Astrocyte of the spinal cord (primary cell): ENCODE measurements at regions not wholly inside any gene's neighbourhood (a gene's known extent, or its start where the extent isn't known, plus 50 kb on each side); places are given as distances from the start of the nearest gene placed in this dataset.
"Not testable (repeated sequence)": the region's sequence is repeated elsewhere in the genome, so short reads cannot be mapped to it uniquely, and the experiment has no call there.

Source experiments
- DNase-seq: peaks from one replicate; pipeline ENCODE4 v3.0.0; 2011; ENCODE audit warnings: low read depth, low spot score
- H3K4me3 ChIP-seq: 2 replicates; pipeline ENCODE4 v1.5.1; 2011; ENCODE audit warnings: low read depth, mild to moderate bottlenecking, low read length, moderate library complexity
- in situ Hi-C: cut with HindIII; loops from 2 replicates; pipeline ENCODE4 v1.10.0; 2017; ENCODE audit warnings: low sequenced_read_pairs
- TF ChIP-seq, protein P1 (sequence below): IDR thresholded peaks from 2 replicates; pipeline ENCODE4 v1.5.1; 2012; ENCODE audit warnings: low read depth, mild to moderate bottlenecking, low read length, inconsistent platforms

DNA sequence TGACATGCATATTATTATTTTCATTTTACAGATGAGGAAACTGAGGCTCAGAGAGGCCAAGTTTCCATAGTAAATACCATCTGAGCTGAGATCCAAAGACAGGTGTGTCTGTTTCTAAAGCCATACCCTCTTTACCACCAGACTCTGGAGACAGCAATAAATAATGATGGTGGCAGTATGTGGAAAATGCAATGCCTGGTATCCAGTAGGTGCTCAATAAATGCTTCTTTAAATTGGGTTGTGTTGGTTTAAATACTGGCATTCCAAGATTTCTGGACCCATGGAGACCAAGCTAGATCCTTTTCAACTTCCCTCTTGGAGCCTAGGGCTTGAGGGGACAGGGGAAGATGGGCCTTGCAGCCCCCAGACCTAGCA is 221.3 kb upstream of the MSX2 start:
- no peak for DNase-seq
- TF ChIP-seq, protein P1, sequence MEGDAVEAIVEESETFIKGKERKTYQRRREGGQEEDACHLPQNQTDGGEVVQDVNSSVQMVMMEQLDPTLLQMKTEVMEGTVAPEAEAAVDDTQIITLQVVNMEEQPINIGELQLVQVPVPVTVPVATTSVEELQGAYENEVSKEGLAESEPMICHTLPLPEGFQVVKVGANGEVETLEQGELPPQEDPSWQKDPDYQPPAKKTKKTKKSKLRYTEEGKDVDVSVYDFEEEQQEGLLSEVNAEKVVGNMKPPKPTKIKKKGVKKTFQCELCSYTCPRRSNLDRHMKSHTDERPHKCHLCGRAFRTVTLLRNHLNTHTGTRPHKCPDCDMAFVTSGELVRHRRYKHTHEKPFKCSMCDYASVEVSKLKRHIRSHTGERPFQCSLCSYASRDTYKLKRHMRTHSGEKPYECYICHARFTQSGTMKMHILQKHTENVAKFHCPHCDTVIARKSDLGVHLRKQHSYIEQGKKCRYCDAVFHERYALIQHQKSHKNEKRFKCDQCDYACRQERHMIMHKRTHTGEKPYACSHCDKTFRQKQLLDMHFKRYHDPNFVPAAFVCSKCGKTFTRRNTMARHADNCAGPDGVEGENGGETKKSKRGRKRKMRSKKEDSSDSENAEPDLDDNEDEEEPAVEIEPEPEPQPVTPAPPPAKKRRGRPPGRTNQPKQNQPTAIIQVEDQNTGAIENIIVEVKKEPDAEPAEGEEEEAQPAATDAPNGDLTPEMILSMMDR: no peak
- in situ Hi-C loops: no loop called here
- H3K4me3 ChIP-seq: no peak overlapping the region

DNA sequence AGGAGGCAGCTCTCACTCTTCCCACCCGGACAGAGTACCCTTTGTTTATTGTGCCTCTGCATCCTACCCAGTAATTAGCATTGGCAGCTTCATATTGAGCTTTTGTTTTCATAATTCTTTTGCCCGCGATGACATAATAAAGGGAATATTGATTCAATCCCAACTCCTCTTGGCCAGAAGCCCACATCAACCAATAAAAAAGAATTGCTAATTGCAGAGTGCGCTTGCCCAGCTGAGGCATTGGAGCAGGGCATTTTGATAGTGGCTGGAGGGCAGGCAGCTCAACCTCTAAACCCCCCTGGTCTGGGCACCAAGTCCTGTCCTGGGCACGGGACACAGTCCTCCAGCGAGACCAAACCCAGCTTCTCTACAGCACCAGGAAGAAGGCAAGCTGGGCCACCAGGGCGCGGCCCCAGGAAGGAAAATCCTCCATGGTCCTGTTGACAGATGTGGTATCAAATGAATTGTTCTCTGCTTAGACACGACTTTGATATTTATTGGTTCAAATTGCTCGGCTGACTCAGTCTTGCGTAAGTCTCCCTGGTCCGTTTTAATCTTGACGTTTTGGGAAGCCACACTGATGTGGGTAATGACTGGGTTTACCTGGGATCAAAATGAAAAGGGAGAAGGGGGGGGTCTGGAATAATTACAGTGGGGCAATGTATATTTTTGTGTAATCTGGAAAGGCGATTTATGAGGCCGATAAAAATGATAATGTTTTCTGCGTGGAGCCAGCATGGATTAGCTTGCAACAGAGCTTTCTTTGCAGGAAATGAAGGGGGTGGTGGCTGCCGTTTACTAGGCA is 220.7 kb upstream of the MSX2 start:
- TF ChIP-seq, protein P1: no peak
- in situ Hi-C loops: no loop called here
- H3K4me3 ChIP-seq: no peak overlapping the region
- DNase-seq: peak; percentile 22

GRCh38 chr5:174504266-174504726 is 220.1 kb upstream of the MSX2 start:
- TF ChIP-seq, protein P1: no peak
- DNase-seq: no peak
- in situ Hi-C loops: no loop called here
- no peak overlapping the region for H3K4me3 ChIP-seq

- in situ Hi-C loops: no loop called here
- no peak overlapping the region for H3K4me3 ChIP-seq
- TF ChIP-seq, protein P1: no peak
- peak; percentile 16 for DNase-seq
Observed at GRCh38 chr5:174505621-174506020, 218.8 kb upstream of the MSX2 start.

DNA sequence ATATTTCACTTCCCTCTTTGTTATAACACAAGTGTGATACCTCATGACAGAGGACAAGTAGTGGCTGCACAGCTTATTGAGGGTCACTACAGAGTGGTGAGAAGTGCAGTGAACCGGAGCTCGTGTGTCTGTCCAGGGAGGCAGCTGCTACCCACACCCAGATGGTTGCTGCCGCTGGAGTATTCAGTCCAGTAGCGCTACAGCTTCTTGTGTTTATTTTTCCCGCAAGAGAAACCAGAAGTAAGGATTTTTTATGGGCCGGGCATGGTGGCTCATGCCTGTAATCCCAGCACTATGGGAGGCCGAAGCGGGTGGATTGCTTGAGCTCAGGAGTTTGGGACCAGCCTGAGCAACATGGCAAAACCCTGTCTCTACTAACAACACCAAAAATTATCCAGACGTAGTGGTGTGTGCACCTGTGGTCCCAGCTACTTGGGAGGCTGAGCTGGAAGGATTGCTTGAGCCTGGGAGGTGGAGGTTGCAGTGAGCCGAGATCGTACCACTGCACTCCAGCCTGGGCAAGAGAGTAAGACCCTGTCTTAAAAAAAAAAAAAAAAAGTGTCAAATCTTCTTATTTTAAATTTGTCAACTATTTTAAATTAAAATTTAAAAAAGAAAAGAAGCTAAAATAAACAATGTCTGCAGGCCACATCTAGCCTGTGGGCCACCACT is 213.5 kb upstream of the MSX2 start:
- H3K4me3 ChIP-seq, DNase-seq, in situ Hi-C loops: not testable (repeated sequence)

- DNase-seq: no peak
- in situ Hi-C loops: no loop called here
- TF ChIP-seq, protein P1: no peak
- H3K4me3 ChIP-seq: no peak overlapping the region
Observed at GRCh38 chr5:174511714-174512253, 212.6 kb upstream of the MSX2 start.

DNA sequence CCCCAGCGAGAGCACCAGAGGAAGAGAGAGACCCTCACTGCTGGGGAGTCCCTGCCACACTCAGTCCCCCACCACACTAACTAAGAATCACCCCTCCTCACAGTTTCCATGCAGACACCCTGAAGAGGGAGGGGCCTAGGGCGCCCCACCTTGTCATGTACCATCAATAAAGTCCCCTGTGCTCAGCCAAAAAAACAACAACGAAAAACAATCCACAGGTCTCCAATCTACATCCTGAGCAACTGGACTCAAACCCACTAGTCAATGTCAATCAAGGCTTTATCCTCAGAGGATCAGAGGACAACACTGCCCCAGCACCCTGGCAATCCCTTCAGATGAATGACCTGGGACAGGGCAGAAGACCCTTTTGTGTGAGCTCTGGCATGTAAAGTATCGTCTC is 210.1 kb upstream of the MSX2 start:
- in situ Hi-C loops: no loop called here
- no peak for DNase-seq

More for the DNA sequence above, 210.1 kb upstream of the MSX2 start:
- TF ChIP-seq, protein P1: no peak
- no peak overlapping the region for H3K4me3 ChIP-seq
